GM12873 (cell line): ENCODE measurements at regions not wholly inside any gene's neighbourhood (a gene's known extent, or its start where the extent isn't known, plus 50 kb on each side); places are given as distances from the start of the nearest gene placed in this dataset.

Experiments used
- TF ChIP-seq, protein P1 (sequence below): IDR thresholded peaks from 2 replicates; pipeline ENCODE4 v1.5.1; 2012; ENCODE audit warnings: low read depth, mild to moderate bottlenecking, moderate library complexity, low read length, control low read depth; ENCODE audit not compliant: insufficient read depth; ENCODE audit errors: missing control alignments

DNA sequence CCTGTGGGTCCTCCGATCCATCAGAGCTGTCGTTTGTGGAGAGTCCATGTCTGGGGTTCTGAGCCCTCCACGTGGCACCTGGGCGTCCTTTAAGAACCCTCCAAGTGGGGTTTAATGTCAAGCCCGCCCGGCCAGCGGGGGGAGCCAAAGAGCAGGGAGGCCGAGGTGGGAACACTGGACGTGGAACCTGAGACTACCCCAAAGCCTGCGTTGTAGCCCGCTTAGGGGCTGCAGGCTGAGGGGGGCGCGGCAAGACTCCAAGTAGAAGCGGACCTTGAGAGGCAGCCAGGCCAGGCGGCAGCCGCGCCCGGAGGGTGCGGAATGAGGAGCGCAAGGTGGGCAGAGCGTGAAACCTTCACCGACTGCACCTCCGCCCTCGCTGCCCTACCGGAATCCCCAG lies 126.2 kb upstream of the ATP10A start:
- TF ChIP-seq, protein P1, sequence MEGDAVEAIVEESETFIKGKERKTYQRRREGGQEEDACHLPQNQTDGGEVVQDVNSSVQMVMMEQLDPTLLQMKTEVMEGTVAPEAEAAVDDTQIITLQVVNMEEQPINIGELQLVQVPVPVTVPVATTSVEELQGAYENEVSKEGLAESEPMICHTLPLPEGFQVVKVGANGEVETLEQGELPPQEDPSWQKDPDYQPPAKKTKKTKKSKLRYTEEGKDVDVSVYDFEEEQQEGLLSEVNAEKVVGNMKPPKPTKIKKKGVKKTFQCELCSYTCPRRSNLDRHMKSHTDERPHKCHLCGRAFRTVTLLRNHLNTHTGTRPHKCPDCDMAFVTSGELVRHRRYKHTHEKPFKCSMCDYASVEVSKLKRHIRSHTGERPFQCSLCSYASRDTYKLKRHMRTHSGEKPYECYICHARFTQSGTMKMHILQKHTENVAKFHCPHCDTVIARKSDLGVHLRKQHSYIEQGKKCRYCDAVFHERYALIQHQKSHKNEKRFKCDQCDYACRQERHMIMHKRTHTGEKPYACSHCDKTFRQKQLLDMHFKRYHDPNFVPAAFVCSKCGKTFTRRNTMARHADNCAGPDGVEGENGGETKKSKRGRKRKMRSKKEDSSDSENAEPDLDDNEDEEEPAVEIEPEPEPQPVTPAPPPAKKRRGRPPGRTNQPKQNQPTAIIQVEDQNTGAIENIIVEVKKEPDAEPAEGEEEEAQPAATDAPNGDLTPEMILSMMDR, result no peak

DNA sequence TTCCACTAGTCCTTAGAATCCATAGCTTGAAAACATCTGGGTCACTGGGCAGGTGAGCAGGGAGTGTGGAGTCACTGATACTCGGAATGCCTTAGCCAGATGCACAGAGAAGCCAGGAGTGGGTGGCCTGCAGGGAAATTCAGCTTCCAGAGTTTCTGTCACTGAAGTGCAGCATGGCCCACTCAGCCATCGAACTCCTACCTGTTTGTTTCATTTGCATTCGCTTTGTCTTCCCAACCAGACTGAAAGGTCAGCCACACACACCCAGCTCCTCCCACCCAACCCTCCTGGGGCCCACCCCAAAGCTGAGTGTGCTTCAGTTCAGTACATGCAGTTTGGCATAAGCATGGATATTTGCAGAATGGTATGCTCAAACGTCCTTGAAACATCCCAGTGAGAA lies 124.5 kb upstream of the ATP10A start:
- TF ChIP-seq, protein P1, result no peak

DNA sequence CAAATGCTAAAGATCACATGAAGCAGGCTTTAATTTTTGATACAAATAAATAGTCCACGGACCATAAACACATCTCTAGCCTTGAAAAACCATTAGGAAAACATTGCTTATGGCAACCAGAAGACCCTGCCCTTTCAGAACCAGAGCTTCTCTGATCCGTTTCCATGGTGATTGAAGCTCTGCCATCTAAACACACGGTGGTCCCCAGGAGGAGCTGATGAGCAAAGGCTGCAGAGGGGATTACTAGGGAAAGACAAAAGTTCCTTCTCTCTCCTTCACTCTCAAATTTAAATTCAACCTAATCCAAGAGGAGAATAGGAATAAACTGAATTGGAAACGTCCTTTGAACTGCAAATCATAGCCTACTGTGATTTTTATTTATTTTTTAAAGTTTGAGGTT lies 122.0 kb upstream of the ATP10A start:
- TF ChIP-seq, protein P1, result no peak

DNA sequence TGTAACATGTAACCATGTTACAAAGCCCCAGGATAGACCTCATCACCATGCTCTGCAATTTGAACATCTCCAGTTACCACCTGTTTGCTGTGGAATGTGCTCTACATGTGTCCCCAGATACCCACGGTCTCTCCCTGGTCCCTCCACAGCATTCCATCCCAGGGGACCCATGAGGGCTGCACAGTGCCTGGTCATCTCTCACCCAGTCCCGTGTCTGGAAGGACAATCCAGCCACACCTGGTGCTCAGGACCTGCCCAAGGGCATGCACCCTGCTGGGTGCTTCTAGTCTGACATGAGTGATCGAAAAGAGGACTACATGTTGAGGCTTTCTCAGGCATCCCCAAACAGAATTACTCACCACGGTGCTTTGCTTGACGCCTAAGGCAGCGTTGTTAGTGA lies 119.6 kb upstream of the ATP10A start:
- TF ChIP-seq, protein P1, result no peak

DNA sequence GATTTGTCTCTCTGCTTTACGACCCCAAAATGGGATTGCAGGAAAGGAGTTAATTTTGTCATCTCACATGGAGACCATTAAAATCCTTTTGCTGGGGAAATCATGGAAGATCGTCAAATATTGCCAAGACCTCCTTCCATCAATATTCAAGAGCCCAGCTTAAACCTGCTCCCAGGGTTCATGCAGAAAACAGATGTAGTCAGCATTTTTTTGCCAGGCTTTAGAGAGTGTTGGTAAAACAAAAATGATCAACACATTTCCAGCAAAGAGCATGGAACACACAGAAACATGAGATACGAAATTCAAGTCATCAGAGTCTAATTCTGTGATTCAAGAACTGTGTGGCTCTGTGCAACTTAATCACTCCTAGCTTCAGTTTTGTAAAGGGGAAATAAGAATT lies 118.0 kb upstream of the ATP10A start:
- TF ChIP-seq, protein P1, result no peak

DNA sequence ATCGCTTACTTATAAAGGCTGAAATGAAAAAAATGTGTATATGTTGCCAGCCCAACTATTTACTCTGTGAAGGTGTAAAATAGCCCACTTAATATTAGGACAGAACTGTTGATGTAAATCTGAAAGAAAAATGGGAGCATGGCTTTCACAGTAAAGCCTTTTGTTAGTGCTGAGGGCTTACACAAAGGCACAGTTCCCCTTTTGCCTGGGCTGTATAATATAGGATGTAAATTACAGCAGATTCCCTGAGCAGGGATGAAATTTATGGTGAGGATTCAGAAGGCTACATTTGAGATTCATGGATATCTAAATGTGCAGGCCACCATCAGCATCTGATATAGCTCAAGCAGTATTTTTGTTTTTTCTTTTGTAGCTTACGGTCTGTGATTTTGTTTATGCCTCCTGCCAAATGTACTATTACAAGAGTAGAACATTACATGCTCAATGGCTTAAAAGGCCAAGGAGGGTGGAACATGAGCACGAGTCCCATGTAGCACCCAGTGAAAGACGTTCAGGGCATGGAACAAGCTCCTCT lies 109.1 kb upstream of the ATP10A start:
- TF ChIP-seq, protein P1, result no peak

DNA sequence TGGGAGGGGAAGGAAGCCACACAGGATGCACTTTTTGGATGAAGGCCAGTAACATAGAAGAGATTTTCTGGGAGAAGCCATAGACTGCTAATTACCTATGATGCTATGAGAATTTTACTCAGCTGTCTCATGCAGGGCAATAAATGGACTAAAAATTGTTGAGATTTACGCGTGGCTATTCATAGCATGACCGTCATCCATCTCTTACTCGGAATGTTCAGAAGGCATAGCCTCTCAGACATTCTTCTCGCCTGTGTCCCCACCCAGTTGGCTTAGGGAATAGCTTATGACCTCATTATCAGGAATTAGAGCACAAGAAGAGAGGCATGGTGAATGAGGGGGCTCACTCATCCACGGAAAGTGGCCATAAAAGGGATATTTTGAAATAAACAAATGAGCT lies 107.9 kb upstream of the ATP10A start:
- TF ChIP-seq, protein P1, result no peak
